Testis (tissue), 2 donors: ENCODE measurements at regions not wholly inside any gene's neighbourhood (a gene's known extent, or its start where the extent isn't known, plus 50 kb on each side); places are given as distances from the start of the nearest gene placed in this dataset.

Experiments used
- DNase-seq: peaks from one replicate; pipeline ENCODE4 v3.0.0-alpha.2; 2019
- H3K27ac ChIP-seq, 2 donors: fragments of 200-600 bp; sonication (generic); one replicate each; pipeline ENCODE4 v1.5.1; 2019
- H3K27me3 ChIP-seq: fragments of 200-600 bp; sonication (generic); one replicate; pipeline ENCODE4 v1.5.1; 2019
- H3K36me3 ChIP-seq: fragments of 200-600 bp; sonication (generic); one replicate; pipeline ENCODE4 v1.5.1; 2017; ENCODE audit warnings: low read depth; ENCODE audit errors: missing control alignments
- H3K4me1 ChIP-seq: fragments of 200-600 bp; sonication (generic); one replicate; pipeline ENCODE4 v1.5.1; 2019
- H3K4me3 ChIP-seq, 2 donors: fragments of 200-600 bp; sonication (generic); one replicate each; pipeline ENCODE4 v1.5.1; 2017 to 2019
- H3K9me3 ChIP-seq: fragments of 200-600 bp; sonication (generic); one replicate; pipeline ENCODE4 v1.5.1; 2017
- POLR2A ChIP-seq: fragments of 450-650 bp; IDR thresholded peaks from one replicate; pipeline ENCODE4 v1.6.1; 2017; ENCODE audit warnings: antibody characterized with exemption, mild to moderate bottlenecking, moderate library complexity
- WGBS, 2 donors: methylation state at CpG; one replicate each; pipeline ENCODE4 v1.1.5; 2018; 5-methylcytosine and 5-hydroxymethylcytosine counted together
- intact Hi-C: fragments of 100-400 bp; cut with DNase I; formaldehyde crosslinking; loops from one replicate; pipeline ENCODE4 v1.15.1; 2023; ENCODE audit warnings: low total_unique reads
- TF ChIP-seq, protein P1 (sequence below), 3 experiments: fragments of 450-650 bp in 2 of 3; fragments of 200-600 bp in 1 of 3; sonication (generic) in 1 of 3; IDR thresholded peaks; one replicate each; pipeline ENCODE4 v1.5.1; 2016 to 2019; ENCODE audit warnings: antibody characterized with exemption in 3 of 3, mild to moderate bottlenecking in 2 of 3, moderate library complexity in 1 of 3

DNA sequence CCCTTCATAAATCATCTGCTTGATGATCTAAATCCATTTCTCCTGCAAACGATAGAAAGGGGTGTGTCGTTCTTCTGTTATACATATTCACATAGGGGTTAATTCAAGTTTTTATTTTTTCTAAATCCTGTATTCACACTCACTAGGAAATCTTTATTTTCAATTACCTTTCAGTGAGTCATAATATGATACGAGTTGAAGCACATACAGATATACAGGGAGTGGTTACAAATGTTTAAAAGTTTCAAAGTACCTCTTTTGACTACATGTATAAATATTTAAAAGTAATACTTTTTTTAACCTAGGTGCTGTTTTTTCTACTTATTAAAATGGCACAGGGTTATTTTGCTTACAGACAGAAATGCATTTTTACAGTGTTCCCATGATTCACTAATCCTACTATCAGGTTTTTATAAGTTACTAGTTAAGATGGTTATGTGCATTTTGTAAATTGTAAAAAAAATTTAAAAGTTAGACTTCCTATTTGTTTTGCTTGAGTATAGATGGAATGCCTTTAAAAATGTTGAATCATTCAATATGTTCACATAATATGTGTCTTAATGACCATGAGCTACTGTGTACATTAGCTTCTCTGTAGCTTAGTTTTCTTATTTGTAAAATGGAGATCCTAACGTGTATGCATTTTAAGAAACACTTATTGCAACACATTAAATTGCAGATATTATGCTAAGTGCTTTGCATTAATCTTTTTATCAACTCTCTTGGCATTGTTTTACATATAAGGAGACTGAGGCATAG is 1378.1 kb downstream of the DSC3 start:
- H3K4me3 ChIP-seq = no peak overlapping the region
- no peak for DNase-seq
- H3K27ac ChIP-seq = no peak overlapping the region
- H3K36me3 ChIP-seq = no peaks in the 10 kb centered on the region
- intact Hi-C loops = no loop called here
- H3K27me3 ChIP-seq = no peaks in the 10 kb centered on the region
- H3K9me3 ChIP-seq = no peaks in the 10 kb centered on the region
- H3K4me1 ChIP-seq = no peaks in the 10 kb centered on the region
- WGBS, 2 donors = 35 to 40% methylated on average over 4 of the region's 4 CpGs
- TF ChIP-seq POLR2A = no peak
- TF ChIP-seq, protein P1, sequence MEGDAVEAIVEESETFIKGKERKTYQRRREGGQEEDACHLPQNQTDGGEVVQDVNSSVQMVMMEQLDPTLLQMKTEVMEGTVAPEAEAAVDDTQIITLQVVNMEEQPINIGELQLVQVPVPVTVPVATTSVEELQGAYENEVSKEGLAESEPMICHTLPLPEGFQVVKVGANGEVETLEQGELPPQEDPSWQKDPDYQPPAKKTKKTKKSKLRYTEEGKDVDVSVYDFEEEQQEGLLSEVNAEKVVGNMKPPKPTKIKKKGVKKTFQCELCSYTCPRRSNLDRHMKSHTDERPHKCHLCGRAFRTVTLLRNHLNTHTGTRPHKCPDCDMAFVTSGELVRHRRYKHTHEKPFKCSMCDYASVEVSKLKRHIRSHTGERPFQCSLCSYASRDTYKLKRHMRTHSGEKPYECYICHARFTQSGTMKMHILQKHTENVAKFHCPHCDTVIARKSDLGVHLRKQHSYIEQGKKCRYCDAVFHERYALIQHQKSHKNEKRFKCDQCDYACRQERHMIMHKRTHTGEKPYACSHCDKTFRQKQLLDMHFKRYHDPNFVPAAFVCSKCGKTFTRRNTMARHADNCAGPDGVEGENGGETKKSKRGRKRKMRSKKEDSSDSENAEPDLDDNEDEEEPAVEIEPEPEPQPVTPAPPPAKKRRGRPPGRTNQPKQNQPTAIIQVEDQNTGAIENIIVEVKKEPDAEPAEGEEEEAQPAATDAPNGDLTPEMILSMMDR (IDR thresholded peaks at IDR 0.05) = no peak

DNA sequence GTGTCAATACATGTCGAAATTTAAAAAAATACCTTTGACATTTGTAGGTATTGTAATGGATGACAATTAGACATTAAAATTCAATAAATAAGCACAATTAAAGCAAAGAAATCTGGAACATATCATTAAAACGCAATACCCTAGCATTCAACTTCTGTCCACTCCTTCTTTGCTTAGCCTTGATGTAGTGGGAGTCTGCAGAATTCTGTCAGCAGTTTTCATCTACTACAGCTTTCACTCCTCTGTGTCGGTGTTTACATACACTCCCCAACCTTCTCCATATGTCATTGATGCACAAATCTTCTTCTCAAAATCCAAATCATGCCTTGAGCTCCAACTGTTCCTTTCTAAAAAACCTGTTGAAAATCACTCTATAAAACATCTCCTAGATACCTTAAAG is 1380.6 kb downstream of the DSC3 start:
- no peak overlapping the region for H3K4me3 ChIP-seq
- no peak for DNase-seq
- H3K9me3 ChIP-seq = no peaks in the 10 kb centered on the region
- 39 to 44% methylated on average over 3 of the region's 3 CpGs for WGBS, 2 donors
- no peak overlapping the region for H3K27ac ChIP-seq
- no peaks in the 10 kb centered on the region for H3K4me1 ChIP-seq
- TF ChIP-seq, protein P1 (IDR thresholded peaks at IDR 0.05) = no peak
- H3K27me3 ChIP-seq = no peaks in the 10 kb centered on the region
- H3K36me3 ChIP-seq = no peaks in the 10 kb centered on the region
- intact Hi-C loops = no loop called here

DNA sequence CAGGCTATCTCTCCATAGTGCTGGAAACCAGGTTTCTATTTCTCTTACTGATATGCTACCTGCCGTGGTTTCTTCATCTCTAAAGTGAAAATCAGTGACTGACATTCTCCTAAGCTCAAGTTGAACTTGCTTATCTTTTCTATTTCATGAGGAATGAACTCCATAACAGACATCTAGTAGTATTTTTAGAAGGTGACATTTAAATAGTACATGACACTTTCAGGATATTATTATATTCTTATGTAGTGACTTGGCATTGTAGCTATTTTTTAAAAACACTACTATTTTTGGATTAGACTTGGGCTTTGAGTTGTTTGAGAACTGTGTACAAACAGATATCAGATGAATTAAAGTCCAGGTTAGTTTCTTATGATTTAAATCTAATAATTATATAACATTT is 1381.8 kb downstream of the DSC3 start:
- Histone ChIP-seq H3K4me3 (no peak overlapping the region), H3K36me3 (no peaks in the 10 kb centered on the region), H3K27ac (no peak overlapping the region), H3K9me3 (no peaks in the 10 kb centered on the region), H3K4me1 (no peaks in the 10 kb centered on the region), H3K27me3 (no peaks in the 10 kb centered on the region)
- no peak for TF ChIP-seq POLR2A
- TF ChIP-seq, protein P1 (IDR thresholded peaks at IDR 0.05) = no peak
- intact Hi-C loops = no loop called here
- WGBS, 2 donors = 84 to 88% methylated on average over 1 of the region's 1 CpG
- no peak for DNase-seq

DNA sequence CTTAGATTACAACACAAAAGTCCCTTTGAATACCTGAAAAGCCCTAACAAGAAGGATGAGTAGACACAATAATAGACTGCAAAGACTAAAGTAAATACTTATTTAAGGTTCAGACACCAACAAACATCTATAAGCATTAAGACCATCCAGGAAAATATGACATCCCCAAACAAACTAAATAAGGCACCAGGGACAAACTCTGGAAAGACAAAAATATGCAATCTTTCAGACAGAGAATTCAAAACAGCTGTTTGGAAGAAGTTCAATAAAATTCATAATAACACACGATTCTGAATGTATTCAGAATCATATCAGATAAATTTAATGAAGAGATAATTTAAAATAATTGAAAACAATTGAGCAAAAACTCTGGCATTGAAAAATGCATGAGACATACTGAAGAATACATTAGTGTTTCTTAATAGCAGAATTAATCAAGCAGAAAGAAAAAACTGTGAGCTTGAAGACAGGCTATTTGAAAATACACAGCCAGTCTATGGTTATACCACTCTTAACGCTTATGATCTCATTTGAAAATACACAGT is 1388.8 kb downstream of the DSC3 start:
- Histone ChIP-seq H3K27me3 (no peaks in the 10 kb centered on the region), H3K27ac (no peak overlapping the region), H3K4me3 (no peak overlapping the region), H3K36me3 (no peaks in the 10 kb centered on the region), H3K4me1 (no peaks in the 10 kb centered on the region), H3K9me3 (no peaks in the 10 kb centered on the region)
- TF ChIP-seq POLR2A = no peak
- TF ChIP-seq, protein P1 (IDR thresholded peaks at IDR 0.05) = no peak
- no peak for DNase-seq
- intact Hi-C loops = no loop called here
- 65 to 66% methylated on average over 2 of the region's 2 CpGs for WGBS, 2 donors

DNA sequence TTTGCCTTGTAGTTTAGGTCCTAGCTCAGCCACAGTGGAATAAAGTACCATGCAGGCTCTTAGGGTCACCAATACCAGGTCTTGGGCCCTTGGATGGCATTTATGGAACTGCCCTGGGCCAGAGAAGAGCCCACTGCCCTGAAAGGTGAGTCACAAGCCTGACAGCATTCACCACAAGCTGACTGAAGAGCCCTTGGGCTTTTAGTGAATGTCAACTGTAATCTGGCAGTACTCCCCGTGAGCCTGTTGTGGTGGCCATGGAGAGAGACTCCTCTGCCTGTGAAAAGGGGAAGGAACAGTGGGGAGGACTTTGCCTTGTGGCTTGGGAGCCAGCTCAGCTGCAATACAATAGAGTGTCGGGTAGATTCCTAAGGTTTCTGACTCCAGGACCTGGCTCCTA is 1389.7 kb downstream of the DSC3 start:
- Histone ChIP-seq H3K27me3 (no peaks in the 10 kb centered on the region), H3K36me3 (no peaks in the 10 kb centered on the region), H3K4me3 (no peak overlapping the region), H3K27ac (no peak overlapping the region), H3K4me1 (no peaks in the 10 kb centered on the region), H3K9me3 (no peaks in the 10 kb centered on the region)
- WGBS, 2 donors = 88 to 92% methylated on average over 2 of the region's 2 CpGs
- intact Hi-C loops = no loop called here
- TF ChIP-seq, protein P1 (IDR thresholded peaks at IDR 0.05) = no peak
- no peak for TF ChIP-seq POLR2A
- DNase-seq = no peak
